ENCODE measurements at regions not wholly inside any gene's neighbourhood (a gene's known extent, or its start where the extent isn't known, plus 50 kb on each side); places are given as distances from the start of the nearest gene placed in this dataset.

GRCh38 chr18:2108591-2108990 is 462.7 kb downstream of the METTL4 start:
- TF ChIP-seq CTCF (IDR thresholded peaks at IDR 0.05; ENCODE audit: unreplicated experiment): no peak
- no peak for DNase-seq (ENCODE audit: low spot score, unreplicated experiment)
- no peaks in the 10 kb centered on the region for H3K4me1 Mint-ChIP-seq (ENCODE audit: low read depth)
- no peak overlapping the region for H3K4me3 Mint-ChIP-seq (ENCODE audit: low read depth)
- no peak overlapping the region for H3K27ac Mint-ChIP-seq
- peaks cover 6% of the 10 kb centered on the region for H3K27me3 Mint-ChIP-seq
- H3K36me3 Mint-ChIP-seq (ENCODE audit: insufficient read depth): no peaks in the 10 kb centered on the region
- H3K9me3 Mint-ChIP-seq (ENCODE audit: low read depth): no peaks in the 10 kb centered on the region

- H3K4me3 Mint-ChIP-seq (ENCODE audit: low read depth): no peak overlapping the region
Measured at GRCh38 chr18:2111456-2111855, 459.8 kb downstream of the METTL4 start.

GRCh38 chr18:2112435-2113045 is 458.8 kb downstream of the METTL4 start:
- Mint-ChIP-seq H3K9me3 (ENCODE audit: low read depth) (no peaks in the 10 kb centered on the region), H3K27ac (no peak overlapping the region), H3K4me3 (ENCODE audit: low read depth) (no peak overlapping the region), H3K27me3 (peaks cover 6% of the 10 kb centered on the region), H3K4me1 (ENCODE audit: low read depth) (no peaks in the 10 kb centered on the region), H3K36me3 (ENCODE audit: insufficient read depth) (no peaks in the 10 kb centered on the region)
- no peak for DNase-seq (ENCODE audit: low spot score, unreplicated experiment)
- no peak for TF ChIP-seq CTCF (IDR thresholded peaks at IDR 0.05; ENCODE audit: unreplicated experiment)

More at GRCh38 chr18:2111456-2111855, 459.8 kb downstream of the METTL4 start:
- Mint-ChIP-seq H3K27me3 (peaks cover 6% of the 10 kb centered on the region), H3K27ac (no peak overlapping the region), H3K4me1 (ENCODE audit: low read depth) (no peaks in the 10 kb centered on the region), H3K9me3 (ENCODE audit: low read depth) (no peaks in the 10 kb centered on the region), H3K36me3 (ENCODE audit: insufficient read depth) (no peaks in the 10 kb centered on the region)
- DNase-seq (ENCODE audit: low spot score, unreplicated experiment): no peak
- TF ChIP-seq CTCF (IDR thresholded peaks at IDR 0.05; ENCODE audit: unreplicated experiment): no peak

GRCh38 chr18:2114289-2114688 is 457.0 kb downstream of the METTL4 start:
- TF ChIP-seq CTCF (IDR thresholded peaks at IDR 0.05; ENCODE audit: unreplicated experiment): no peak
- no peaks in the 10 kb centered on the region for H3K4me1 Mint-ChIP-seq (ENCODE audit: low read depth)
- H3K4me3 Mint-ChIP-seq (ENCODE audit: low read depth): no peak overlapping the region
- H3K36me3 Mint-ChIP-seq (ENCODE audit: insufficient read depth): no peaks in the 10 kb centered on the region
- peaks cover 6% of the 10 kb centered on the region for H3K27me3 Mint-ChIP-seq
- H3K9me3 Mint-ChIP-seq (ENCODE audit: low read depth): no peaks in the 10 kb centered on the region
- no peak overlapping the region for H3K27ac Mint-ChIP-seq
- no peak for DNase-seq (ENCODE audit: low spot score, unreplicated experiment)

GRCh38 chr18:2114765-2115164 is 456.5 kb downstream of the METTL4 start:
- Mint-ChIP-seq H3K36me3 (ENCODE audit: insufficient read depth) (no peaks in the 10 kb centered on the region), H3K4me1 (ENCODE audit: low read depth) (no peaks in the 10 kb centered on the region), H3K4me3 (ENCODE audit: low read depth) (no peak overlapping the region), H3K27ac (no peak overlapping the region), H3K9me3 (ENCODE audit: low read depth) (no peaks in the 10 kb centered on the region), H3K27me3 (peaks cover 6% of the 10 kb centered on the region)
- no peak for TF ChIP-seq CTCF (IDR thresholded peaks at IDR 0.05; ENCODE audit: unreplicated experiment)
- no peak for DNase-seq (ENCODE audit: low spot score, unreplicated experiment)
